Mucosa of stomach (tissue), 1 donor: ENCODE measurements at regions not wholly inside any gene's neighbourhood (a gene's known extent, or its start where the extent isn't known, plus 50 kb on each side); places are given as distances from the start of the nearest gene placed in this dataset.
"Not testable (repeated sequence)": the region's sequence is repeated elsewhere in the genome, so short reads cannot be mapped to it uniquely, and the experiment has no call there.

ENCODE experiments used
- H3K27me3 ChIP-seq: one replicate; pipeline ENCODE4 v1.7.0; 2013; ENCODE audit warnings: mild to moderate bottlenecking, low read length; ENCODE audit not compliant: control insufficient read depth, insufficient read depth
- H3K36me3 ChIP-seq: one replicate; pipeline ENCODE4 v1.7.0; 2013; ENCODE audit warnings: low read length; ENCODE audit not compliant: control insufficient read depth, insufficient read depth
- H3K4me1 ChIP-seq: one replicate; pipeline ENCODE4 v1.7.0; 2013; ENCODE audit warnings: mild to moderate bottlenecking, low read length; ENCODE audit not compliant: control insufficient read depth, insufficient read depth
- H3K4me3 ChIP-seq: one replicate; pipeline ENCODE4 v1.7.0; 2013; ENCODE audit warnings: low read length
- H3K9ac ChIP-seq: one replicate; pipeline ENCODE4 v1.7.0; 2013; ENCODE audit warnings: mild to moderate bottlenecking, low read length, moderate library complexity
- H3K9me3 ChIP-seq: one replicate; pipeline ENCODE4 v1.7.0; 2013; ENCODE audit warnings: mild to moderate bottlenecking, low read length, moderate library complexity; ENCODE audit not compliant: control insufficient read depth
- donor health status: Pancreatic carcinoma.

GRCh38 chr3:34463414-34463813 lies 665.0 kb downstream of the PDCD6IP start:
- no peaks in the 10 kb centered on the region for H3K9me3 ChIP-seq
- H3K9ac ChIP-seq, result no peak overlapping the region
- no peak overlapping the region for H3K4me3 ChIP-seq
- H3K27me3 ChIP-seq, result no peaks in the 10 kb centered on the region
- H3K4me1 ChIP-seq, result no peaks in the 10 kb centered on the region
- no peaks in the 10 kb centered on the region for H3K36me3 ChIP-seq

GRCh38 chr3:34464646-34465045 lies 666.2 kb downstream of the PDCD6IP start:
- no peak overlapping the region for H3K4me3 ChIP-seq
- H3K27me3 ChIP-seq, result no peaks in the 10 kb centered on the region
- no peaks in the 10 kb centered on the region for H3K36me3 ChIP-seq
- H3K4me1 ChIP-seq, result no peaks in the 10 kb centered on the region
- no peak overlapping the region for H3K9ac ChIP-seq
- H3K9me3 ChIP-seq, result no peaks in the 10 kb centered on the region

GRCh38 chr3:34475851-34476250 lies 677.4 kb downstream of the PDCD6IP start:
- Histone ChIP-seq H3K4me1 (no peaks in the 10 kb centered on the region), H3K27me3 (no peaks in the 10 kb centered on the region), H3K36me3 (no peaks in the 10 kb centered on the region), H3K9ac (no peak overlapping the region), H3K4me3 (no peak overlapping the region), H3K9me3 (no peaks in the 10 kb centered on the region)

GRCh38 chr3:34483311-34483887 lies 685.0 kb downstream of the PDCD6IP start:
- no peaks in the 10 kb centered on the region for H3K9me3 ChIP-seq

GRCh38 chr3:34504366-34504765 lies 705.9 kb downstream of the PDCD6IP start:
- Histone ChIP-seq H3K9me3 (no peaks in the 10 kb centered on the region), H3K9ac (no peak overlapping the region), H3K36me3 (no peaks in the 10 kb centered on the region), H3K4me1 (no peaks in the 10 kb centered on the region), H3K27me3 (no peaks in the 10 kb centered on the region), H3K4me3 (no peak overlapping the region)

More at GRCh38 chr3:34483311-34483887, 685.0 kb downstream of the PDCD6IP start:
- H3K36me3 ChIP-seq, result no peaks in the 10 kb centered on the region
- H3K9ac ChIP-seq, result no peak overlapping the region
- no peaks in the 10 kb centered on the region for H3K4me1 ChIP-seq
- no peaks in the 10 kb centered on the region for H3K27me3 ChIP-seq
- no peak overlapping the region for H3K4me3 ChIP-seq

GRCh38 chr3:34504775-34505174 lies 706.3 kb downstream of the PDCD6IP start:
- no peaks in the 10 kb centered on the region for H3K9me3 ChIP-seq
- no peaks in the 10 kb centered on the region for H3K4me1 ChIP-seq
- no peak overlapping the region for H3K4me3 ChIP-seq
- H3K9ac ChIP-seq, result no peak overlapping the region
- no peaks in the 10 kb centered on the region for H3K36me3 ChIP-seq
- no peaks in the 10 kb centered on the region for H3K27me3 ChIP-seq

- H3K9ac ChIP-seq, result no peak overlapping the region
Observed at GRCh38 chr3:34508732-34509131, 710.3 kb downstream of the PDCD6IP start.

GRCh38 chr3:34511891-34512290 lies 713.5 kb downstream of the PDCD6IP start:
- H3K9ac ChIP-seq, result no peak overlapping the region
- H3K4me3 ChIP-seq, result no peak overlapping the region
- H3K4me1 ChIP-seq, result no peaks in the 10 kb centered on the region
- H3K36me3 ChIP-seq, result no peaks in the 10 kb centered on the region
- H3K9me3 ChIP-seq, result no peaks in the 10 kb centered on the region
- no peaks in the 10 kb centered on the region for H3K27me3 ChIP-seq

More at GRCh38 chr3:34508732-34509131, 710.3 kb downstream of the PDCD6IP start:
- no peak overlapping the region for H3K4me3 ChIP-seq
- no peaks in the 10 kb centered on the region for H3K36me3 ChIP-seq
- H3K27me3 ChIP-seq, result no peaks in the 10 kb centered on the region
- no peaks in the 10 kb centered on the region for H3K9me3 ChIP-seq
- no peaks in the 10 kb centered on the region for H3K4me1 ChIP-seq

GRCh38 chr3:34519008-34519407 lies 720.6 kb downstream of the PDCD6IP start:
- H3K36me3 ChIP-seq, H3K9ac ChIP-seq, H3K27me3 ChIP-seq, H3K4me3 ChIP-seq, H3K4me1 ChIP-seq, H3K9me3 ChIP-seq: not testable (repeated sequence)

GRCh38 chr3:34531156-34531555 lies 732.7 kb downstream of the PDCD6IP start:
- no peak overlapping the region for H3K9ac ChIP-seq
- no peaks in the 10 kb centered on the region for H3K36me3 ChIP-seq
- H3K27me3 ChIP-seq, result no peaks in the 10 kb centered on the region
- no peak overlapping the region for H3K4me3 ChIP-seq
- no peaks in the 10 kb centered on the region for H3K4me1 ChIP-seq
- H3K9me3 ChIP-seq, result no peaks in the 10 kb centered on the region

- no peak overlapping the region for H3K9ac ChIP-seq
- no peaks in the 10 kb centered on the region for H3K4me1 ChIP-seq
- no peak overlapping the region for H3K4me3 ChIP-seq
- no peaks in the 10 kb centered on the region for H3K9me3 ChIP-seq
- no peaks in the 10 kb centered on the region for H3K27me3 ChIP-seq
- no peaks in the 10 kb centered on the region for H3K36me3 ChIP-seq
Observed at GRCh38 chr3:34533451-34533850, 735.0 kb downstream of the PDCD6IP start.

- no peaks in the 10 kb centered on the region for H3K9me3 ChIP-seq
Observed at GRCh38 chr3:34534013-34534412, 735.6 kb downstream of the PDCD6IP start.

GRCh38 chr3:34544136-34544535 lies 745.7 kb downstream of the PDCD6IP start:
- no peaks in the 10 kb centered on the region for H3K4me1 ChIP-seq

More at GRCh38 chr3:34534013-34534412, 735.6 kb downstream of the PDCD6IP start:
- no peaks in the 10 kb centered on the region for H3K36me3 ChIP-seq
- no peaks in the 10 kb centered on the region for H3K27me3 ChIP-seq
- no peak overlapping the region for H3K4me3 ChIP-seq
- no peaks in the 10 kb centered on the region for H3K4me1 ChIP-seq
- no peak overlapping the region for H3K9ac ChIP-seq

More at GRCh38 chr3:34544136-34544535, 745.7 kb downstream of the PDCD6IP start:
- Histone ChIP-seq H3K4me3 (no peak overlapping the region), H3K9ac (no peak overlapping the region), H3K9me3 (no peaks in the 10 kb centered on the region), H3K27me3 (no peaks in the 10 kb centered on the region), H3K36me3 (no peaks in the 10 kb centered on the region)
